ENCODE measurements at regions not wholly inside any gene's neighbourhood (a gene's known extent, or its start where the extent isn't known, plus 50 kb on each side); places are given as distances from the start of the nearest gene placed in this dataset.

GRCh38 chr12:85457016-85457415 lies 177.0 kb downstream of the ALX1 start:
- H3K27ac ChIP-seq (ENCODE audit: low read depth, low read length): no peak overlapping the region
- H3K79me2 ChIP-seq (ENCODE audit: insufficient read depth, low read length): no peaks in the 10 kb centered on the region
- Mint-ChIP-seq H3K4me1 (ENCODE audit: low read depth, unreplicated experiment) (no peaks in the 10 kb centered on the region), H3K4me3 (ENCODE audit: unreplicated experiment) (no peak overlapping the region), H3K36me3 (ENCODE audit: low read depth, unreplicated experiment) (no peaks in the 10 kb centered on the region), H3K27ac (ENCODE audit: unreplicated experiment) (no peak overlapping the region), H3K9me3 (ENCODE audit: unreplicated experiment) (no peaks in the 10 kb centered on the region), H3K27me3 (ENCODE audit: low read depth, unreplicated experiment) (no peaks in the 10 kb centered on the region)
- H3K4me1 ChIP-seq (ENCODE audit: insufficient read depth, low read length): no peaks in the 10 kb centered on the region
- H3K4me2 ChIP-seq (ENCODE audit: low read length): no peak overlapping the region
- no peaks in the 10 kb centered on the region for H3K9me3 ChIP-seq (ENCODE audit: insufficient read depth, low read depth, low read length)
- H4K20me1 ChIP-seq (ENCODE audit: insufficient read depth, low read length): no peaks in the 10 kb centered on the region
- H3K27me3 ChIP-seq (ENCODE audit: insufficient read depth, low read length): no peaks in the 10 kb centered on the region
- no peak overlapping the region for H3K4me3 ChIP-seq (ENCODE audit: insufficient read depth, low read depth, low read length)
- no peak overlapping the region for H2AFZ ChIP-seq (ENCODE audit: low read depth, low read length)
- no peak overlapping the region for H3K9ac ChIP-seq (ENCODE audit: low read length)
- no peaks in the 10 kb centered on the region for H3K36me3 ChIP-seq (ENCODE audit: insufficient read depth, low read length)
- DNase-seq (ENCODE audit: low read depth) (no peak), FAIRE-seq (no peak)
- TF ChIP-seq EZH2 (IDR thresholded peaks at IDR 0.05; ENCODE audit: insufficient read depth, low read length): no peak
- TF ChIP-seq CTCF (IDR thresholded peaks at IDR 0.05; ENCODE audit: insufficient read depth, low read depth, low read length): no peak

GRCh38 chr12:85461127-85461526 lies 181.1 kb downstream of the ALX1 start:
- Histone ChIP-seq H3K79me2 (ENCODE audit: insufficient read depth, low read length) (no peaks in the 10 kb centered on the region), H3K36me3 (ENCODE audit: insufficient read depth, low read length) (no peaks in the 10 kb centered on the region), H3K9me3 (ENCODE audit: insufficient read depth, low read depth, low read length) (no peaks in the 10 kb centered on the region), H3K9ac (ENCODE audit: low read length) (no peak overlapping the region), H3K4me1 (ENCODE audit: insufficient read depth, low read length) (peaks cover 9% of the 10 kb centered on the region), H3K4me2 (ENCODE audit: low read length) (no peak overlapping the region), H2AFZ (ENCODE audit: low read depth, low read length) (no peak overlapping the region), H3K27ac (ENCODE audit: low read depth, low read length) (no peak overlapping the region), H4K20me1 (ENCODE audit: insufficient read depth, low read length) (no peaks in the 10 kb centered on the region), H3K4me3 (ENCODE audit: insufficient read depth, low read depth, low read length) (no peak overlapping the region), H3K27me3 (ENCODE audit: insufficient read depth, low read length) (no peaks in the 10 kb centered on the region)
- Mint-ChIP-seq H3K4me3 (ENCODE audit: unreplicated experiment) (no peak overlapping the region), H3K27me3 (ENCODE audit: low read depth, unreplicated experiment) (no peaks in the 10 kb centered on the region), H3K36me3 (ENCODE audit: low read depth, unreplicated experiment) (no peaks in the 10 kb centered on the region), H3K9me3 (ENCODE audit: unreplicated experiment) (no peaks in the 10 kb centered on the region), H3K4me1 (ENCODE audit: low read depth, unreplicated experiment) (peaks cover 17% of the 10 kb centered on the region), H3K27ac (ENCODE audit: unreplicated experiment) (no peak overlapping the region)
- TF ChIP-seq EZH2 (IDR thresholded peaks at IDR 0.05; ENCODE audit: insufficient read depth, low read length) (no peak), CTCF (IDR thresholded peaks at IDR 0.05; ENCODE audit: insufficient read depth, low read depth, low read length) (no peak)
- FAIRE-seq: no peak
- no peak for DNase-seq (ENCODE audit: low read depth)

GRCh38 chr12:85462888-85463287 lies 182.9 kb downstream of the ALX1 start:
- Histone ChIP-seq H3K79me2 (ENCODE audit: insufficient read depth, low read length) (no peaks in the 10 kb centered on the region), H3K27me3 (ENCODE audit: insufficient read depth, low read length) (peaks cover 5% of the 10 kb centered on the region), H3K4me3 (ENCODE audit: insufficient read depth, low read depth, low read length) (no peak overlapping the region), H2AFZ (ENCODE audit: low read depth, low read length) (no peak overlapping the region), H3K9ac (ENCODE audit: low read length) (no peak overlapping the region), H3K9me3 (ENCODE audit: insufficient read depth, low read depth, low read length) (no peaks in the 10 kb centered on the region), H3K4me1 (ENCODE audit: insufficient read depth, low read length) (peaks cover 9% of the 10 kb centered on the region), H3K36me3 (ENCODE audit: insufficient read depth, low read length) (no peaks in the 10 kb centered on the region), H3K27ac (ENCODE audit: low read depth, low read length) (no peak overlapping the region), H3K4me2 (ENCODE audit: low read length) (no peak overlapping the region), H4K20me1 (ENCODE audit: insufficient read depth, low read length) (no peaks in the 10 kb centered on the region)
- H3K27me3 Mint-ChIP-seq (ENCODE audit: low read depth, unreplicated experiment): no peaks in the 10 kb centered on the region
- TF ChIP-seq EZH2 (IDR thresholded peaks at IDR 0.05; ENCODE audit: insufficient read depth, low read length) (no peak), CTCF (IDR thresholded peaks at IDR 0.05; ENCODE audit: insufficient read depth, low read depth, low read length) (no peak)
- H3K4me3 Mint-ChIP-seq (ENCODE audit: unreplicated experiment): no peak overlapping the region
- no peak for FAIRE-seq
- H3K27ac Mint-ChIP-seq (ENCODE audit: unreplicated experiment): no peak overlapping the region
- H3K9me3 Mint-ChIP-seq (ENCODE audit: unreplicated experiment): no peaks in the 10 kb centered on the region
- peaks cover 23% of the 10 kb centered on the region for H3K4me1 Mint-ChIP-seq (ENCODE audit: low read depth, unreplicated experiment)
- DNase-seq (ENCODE audit: low read depth): no peak
- H3K36me3 Mint-ChIP-seq (ENCODE audit: low read depth, unreplicated experiment): no peaks in the 10 kb centered on the region

Data from astrocyte (in vitro differentiated cells and primary cell).